Keratinocyte (primary cell): ENCODE measurements at regions not wholly inside any gene's neighbourhood (a gene's known extent, or its start where the extent isn't known, plus 50 kb on each side); places are given as distances from the start of the nearest gene placed in this dataset.

Experiments used
- CTCF ChIP-seq, 3 experiments: IDR thresholded peaks in 1 of 3; conservative IDR thresholded peaks in 1 of 3; optimal IDR thresholded peaks in 1 of 3; 2 replicates in 2 of 3; 3 replicates in 1 of 3; pipeline versions ENCODE3 to v1.5.1; 2011; ENCODE audit warnings: low read length in 3 of 3, mild to moderate bottlenecking in 3 of 3, moderate library complexity in 2 of 3, control low read depth in 1 of 3, inconsistent platforms in 1 of 3; ENCODE audit not compliant: insufficient read depth in 2 of 3; ENCODE audit errors: extremely low read depth in 1 of 3
- EZH2 ChIP-seq: IDR thresholded peaks from one replicate; pipeline ENCODE4 v1.6.1; 2012; ENCODE audit warnings: inconsistent platforms, mild to moderate bottlenecking, low read length, moderate library complexity

DNA sequence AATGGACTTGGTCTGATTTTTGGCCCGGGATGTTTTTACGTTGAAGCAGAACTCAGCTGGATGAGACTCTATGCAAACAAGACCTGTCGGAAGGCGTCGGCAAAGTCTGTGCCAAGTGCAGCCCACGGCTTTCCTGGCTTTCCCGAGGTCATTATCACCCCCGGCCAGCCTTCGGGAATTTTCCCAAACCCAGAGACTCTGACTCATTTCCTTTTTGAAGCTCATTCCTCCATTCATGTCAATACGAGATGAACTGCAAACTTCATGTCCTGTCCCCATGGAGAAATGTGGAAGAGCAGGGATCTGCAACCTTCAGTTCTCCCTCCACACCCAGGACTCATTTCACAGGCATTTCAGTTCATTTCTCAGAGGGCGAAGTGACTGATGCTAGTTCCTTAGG, 95.3 kb downstream of the IRX2 start:
- TF ChIP-seq CTCF (optimal IDR thresholded peaks at IDR 0.05 in 1 of 3, IDR thresholded peaks at IDR 0.05 in 1 of 3, conservative IDR thresholded peaks at IDR 0.05 in 1 of 3; ENCODE audit: extremely low read depth in 1 of 3, insufficient read depth in 2 of 3, low read length in 3 of 3): no peak
- TF ChIP-seq EZH2: no peak
